NCI-H187 (cell line): ENCODE measurements at regions not wholly inside any gene's neighbourhood (a gene's known extent, or its start where the extent isn't known, plus 50 kb on each side); places are given as distances from the start of the nearest gene placed in this dataset.

Source experiments
- DNase-seq, 2 experiments: peaks; one replicate each; lab custom pipeline; 2025; lab: John Stamatoyannopoulos, UW

- DNase-seq, result no peak
Observed at GRCh38 chr2:59912042-59912441, 641.4 kb downstream of the BCL11A start.

- DNase-seq, result no peak
Observed at GRCh38 chr2:59910166-59910565, 643.3 kb downstream of the BCL11A start.

- DNase-seq, result no peak
Observed at GRCh38 chr2:59909147-59909546, 644.3 kb downstream of the BCL11A start.

- no peak for DNase-seq
Observed at GRCh38 chr2:59905731-59906130, 647.7 kb downstream of the BCL11A start.

- no peak for DNase-seq
Observed at GRCh38 chr2:59903994-59904544, 649.4 kb downstream of the BCL11A start.

GRCh38 chr2:59900728-59901452 is 652.6 kb downstream of the BCL11A start:
- DNase-seq, result no peak

GRCh38 chr2:59899692-59900091 is 653.8 kb downstream of the BCL11A start:
- no peak for DNase-seq

GRCh38 chr2:59896499-59897245 is 656.8 kb downstream of the BCL11A start:
- no peak for DNase-seq

GRCh38 chr2:59893612-59894011 is 659.8 kb downstream of the BCL11A start:
- no peak for DNase-seq

GRCh38 chr2:59892398-59892797 is 661.1 kb downstream of the BCL11A start:
- no peak for DNase-seq

- DNase-seq, result no peak
Observed at GRCh38 chr2:59889305-59889704, 664.1 kb downstream of the BCL11A start.

GRCh38 chr2:59888706-59889105 is 664.7 kb downstream of the BCL11A start:
- no peak for DNase-seq

- DNase-seq, result no peak
Observed at GRCh38 chr2:59888015-59888414, 665.4 kb downstream of the BCL11A start.

GRCh38 chr2:59887366-59887765 is 666.1 kb downstream of the BCL11A start:
- no peak for DNase-seq

- DNase-seq, result no peak
Observed at GRCh38 chr2:59886759-59887158, 666.7 kb downstream of the BCL11A start.

- DNase-seq, result no peak
Observed at GRCh38 chr2:59885541-59885940, 667.9 kb downstream of the BCL11A start.

GRCh38 chr2:59884166-59884565 is 669.3 kb downstream of the BCL11A start:
- no peak for DNase-seq

GRCh38 chr2:59882822-59883221 is 670.6 kb downstream of the BCL11A start:
- no peak for DNase-seq

GRCh38 chr2:59882279-59882678 is 671.2 kb downstream of the BCL11A start:
- DNase-seq, result no peak

- DNase-seq, result no peak
Observed at GRCh38 chr2:59881218-59881617, 672.2 kb downstream of the BCL11A start.

GRCh38 chr2:59879700-59880131 is 673.7 kb downstream of the BCL11A start:
- DNase-seq, result no peak

GRCh38 chr2:59875836-59876235 is 677.6 kb downstream of the BCL11A start:
- DNase-seq, result no peak
